ENCODE measurements at regions not wholly inside any gene's neighbourhood (a gene's known extent, or its start where the extent isn't known, plus 50 kb on each side); places are given as distances from the start of the nearest gene placed in this dataset.
A peak's percentile ranks its signal among the peaks of the same experiment; 100 is the strongest.

DNA sequence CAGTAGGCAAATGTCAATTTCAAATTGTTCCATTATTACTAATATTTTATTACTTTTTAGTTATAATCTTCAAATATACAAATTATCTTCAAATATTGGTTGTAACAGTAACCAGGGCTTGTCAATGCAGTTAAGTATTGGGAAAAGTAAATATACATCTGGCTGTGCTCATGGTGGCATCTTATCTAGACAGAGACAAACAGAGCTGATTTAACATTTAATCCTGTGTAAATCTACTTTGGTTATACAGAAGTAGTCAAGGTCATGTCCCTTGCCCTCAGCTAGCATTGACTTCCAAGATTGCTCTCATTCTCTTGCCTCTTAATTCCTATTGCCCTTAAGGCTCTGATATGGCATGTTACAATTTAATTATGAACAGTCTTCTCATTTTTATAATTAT lies 98.4 kb upstream of the KLHL1 start:
- in situ Hi-C loops (cut with HindIII; ENCODE audit: low sequenced_read_pairs): no loop called here
- TF ChIP-seq, protein P1, sequence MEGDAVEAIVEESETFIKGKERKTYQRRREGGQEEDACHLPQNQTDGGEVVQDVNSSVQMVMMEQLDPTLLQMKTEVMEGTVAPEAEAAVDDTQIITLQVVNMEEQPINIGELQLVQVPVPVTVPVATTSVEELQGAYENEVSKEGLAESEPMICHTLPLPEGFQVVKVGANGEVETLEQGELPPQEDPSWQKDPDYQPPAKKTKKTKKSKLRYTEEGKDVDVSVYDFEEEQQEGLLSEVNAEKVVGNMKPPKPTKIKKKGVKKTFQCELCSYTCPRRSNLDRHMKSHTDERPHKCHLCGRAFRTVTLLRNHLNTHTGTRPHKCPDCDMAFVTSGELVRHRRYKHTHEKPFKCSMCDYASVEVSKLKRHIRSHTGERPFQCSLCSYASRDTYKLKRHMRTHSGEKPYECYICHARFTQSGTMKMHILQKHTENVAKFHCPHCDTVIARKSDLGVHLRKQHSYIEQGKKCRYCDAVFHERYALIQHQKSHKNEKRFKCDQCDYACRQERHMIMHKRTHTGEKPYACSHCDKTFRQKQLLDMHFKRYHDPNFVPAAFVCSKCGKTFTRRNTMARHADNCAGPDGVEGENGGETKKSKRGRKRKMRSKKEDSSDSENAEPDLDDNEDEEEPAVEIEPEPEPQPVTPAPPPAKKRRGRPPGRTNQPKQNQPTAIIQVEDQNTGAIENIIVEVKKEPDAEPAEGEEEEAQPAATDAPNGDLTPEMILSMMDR (IDR thresholded peaks at IDR 0.05; ENCODE audit: low read depth, low read length, missing control alignments): no peak
- DNase-seq (ENCODE audit: low read depth): no peak
- H3K4me3 ChIP-seq (ENCODE audit: low read depth, low read length): no peak overlapping the region

DNA sequence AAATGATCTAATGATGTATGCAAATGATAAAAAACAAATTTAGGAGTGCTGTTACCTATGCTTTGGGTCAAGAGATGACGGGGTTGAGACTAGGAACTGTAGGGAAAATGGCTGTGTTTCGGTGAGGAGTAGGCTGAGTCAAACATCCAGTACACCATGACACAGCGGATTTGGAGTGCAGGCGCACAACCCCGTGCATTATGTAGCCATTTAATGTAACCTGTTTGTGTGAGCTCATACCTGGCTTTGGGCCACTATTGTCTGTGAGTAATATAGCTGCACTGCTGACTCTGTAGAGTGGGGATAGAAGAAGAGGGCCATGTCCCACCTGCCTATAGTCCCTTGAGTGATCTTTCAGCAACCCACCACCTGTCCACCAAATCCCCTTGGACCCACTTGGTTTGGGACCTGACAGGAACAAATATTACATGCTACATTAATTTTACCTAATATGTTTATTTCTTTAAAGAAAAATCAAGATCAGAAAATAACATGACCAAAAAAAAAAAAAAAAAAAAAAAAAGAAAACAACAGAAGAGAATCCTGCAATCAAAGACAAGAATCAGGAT lies 95.5 kb upstream of the KLHL1 start:
- DNase-seq (ENCODE audit: low read depth): no peak
- TF ChIP-seq, protein P1 (IDR thresholded peaks at IDR 0.05; ENCODE audit: low read depth, low read length, missing control alignments): no peak
- H3K4me3 ChIP-seq (ENCODE audit: low read depth, low read length): no peak overlapping the region
- in situ Hi-C loops (cut with HindIII; ENCODE audit: low sequenced_read_pairs): no loop called here

DNA sequence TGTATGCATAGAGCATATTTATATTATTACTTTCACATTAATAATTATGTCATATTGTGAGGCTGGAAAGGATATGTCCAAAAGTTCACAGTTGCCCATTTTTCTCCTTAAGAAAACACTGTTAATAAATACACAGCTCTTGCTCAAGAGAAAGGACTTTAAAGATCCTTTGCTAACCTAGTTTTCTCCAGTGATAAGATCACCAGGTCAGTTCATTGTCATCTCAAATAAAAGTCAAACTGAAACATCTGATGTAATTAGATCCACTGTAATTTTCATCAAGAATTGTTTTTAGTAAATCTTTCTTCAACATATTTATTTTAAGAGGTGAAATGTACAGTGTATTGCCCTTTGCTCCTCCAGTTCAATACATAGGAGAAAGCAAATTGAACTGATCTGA lies 82.8 kb upstream of the KLHL1 start:
- TF ChIP-seq, protein P1 (IDR thresholded peaks at IDR 0.05; ENCODE audit: low read depth, low read length, missing control alignments): no peak
- no peak overlapping the region for H3K4me3 ChIP-seq (ENCODE audit: low read depth, low read length)
- DNase-seq (ENCODE audit: low read depth): no peak
- in situ Hi-C loops (cut with HindIII; ENCODE audit: low sequenced_read_pairs): no loop called here

DNA sequence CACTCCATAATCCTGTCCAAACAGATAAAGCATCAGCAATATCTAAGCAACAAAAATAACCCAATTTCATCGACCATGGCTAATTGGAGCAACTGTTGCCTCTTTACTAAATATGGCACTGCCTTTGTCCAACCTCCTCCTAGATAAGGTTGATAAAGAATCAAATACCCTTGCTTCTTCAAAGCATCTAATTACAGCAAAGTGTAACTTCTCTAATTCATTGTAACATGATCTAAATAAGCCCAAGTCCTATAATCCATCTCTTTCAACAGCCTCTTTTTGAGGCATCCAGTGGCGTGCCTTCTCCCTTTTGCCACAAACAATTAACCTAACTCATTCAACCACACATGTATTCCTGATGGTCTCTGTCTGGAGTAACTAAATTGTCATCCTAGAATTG lies 81.7 kb upstream of the KLHL1 start:
- no peak for DNase-seq (ENCODE audit: low read depth)
- TF ChIP-seq, protein P1 (IDR thresholded peaks at IDR 0.05; ENCODE audit: low read depth, low read length, missing control alignments): no peak
- in situ Hi-C loops (cut with HindIII; ENCODE audit: low sequenced_read_pairs): no loop called here
- no peak overlapping the region for H3K4me3 ChIP-seq (ENCODE audit: low read depth, low read length)

DNA sequence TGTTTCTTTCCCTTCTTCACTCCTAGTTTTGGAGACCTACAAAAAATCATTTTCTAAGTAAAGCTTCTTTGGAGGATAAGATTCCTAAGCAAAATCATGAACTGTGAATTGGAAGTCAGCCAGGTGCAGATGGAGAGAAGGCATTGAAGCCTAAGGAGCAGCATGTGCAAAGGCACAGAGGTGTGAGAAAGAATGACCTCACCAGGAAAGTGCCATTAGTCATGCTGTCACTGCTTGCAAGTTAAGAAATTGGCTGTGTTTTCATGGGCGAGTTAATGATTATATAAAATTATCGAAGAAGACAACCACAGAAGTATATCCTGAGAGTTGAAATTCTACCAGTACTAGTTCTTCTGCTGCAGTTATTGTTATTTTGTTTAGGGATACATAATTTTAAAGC lies 80.3 kb upstream of the KLHL1 start:
- TF ChIP-seq, protein P1 (IDR thresholded peaks at IDR 0.05; ENCODE audit: low read depth, low read length, missing control alignments): no peak
- in situ Hi-C loops (cut with HindIII; ENCODE audit: low sequenced_read_pairs): no loop called here
- no peak for DNase-seq (ENCODE audit: low read depth)
- H3K4me3 ChIP-seq (ENCODE audit: low read depth, low read length): no peak overlapping the region

DNA sequence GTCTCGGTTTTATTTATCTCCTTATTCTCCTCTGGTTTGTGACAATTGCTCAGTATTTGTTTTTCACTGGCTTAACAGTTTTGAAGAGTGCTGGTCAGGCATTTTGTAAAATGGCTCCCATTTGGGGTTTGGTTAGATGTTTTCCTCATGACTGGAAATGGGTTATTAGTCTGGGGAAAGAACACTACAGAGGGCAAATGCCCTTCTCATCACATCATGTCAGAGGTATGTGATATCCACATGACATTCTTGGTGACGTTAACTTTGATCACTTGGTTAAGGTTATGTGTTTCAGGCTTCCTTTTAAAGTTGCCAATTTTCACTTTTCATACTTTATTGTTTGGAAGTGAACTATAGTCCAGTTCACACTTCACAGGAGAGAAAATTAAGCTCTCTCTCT lies 74.8 kb upstream of the KLHL1 start:
- H3K4me3 ChIP-seq (ENCODE audit: low read depth, low read length): no peak overlapping the region
- TF ChIP-seq, protein P1 (IDR thresholded peaks at IDR 0.05; ENCODE audit: low read depth, low read length, missing control alignments): no peak
- peak; percentile 13 for DNase-seq (ENCODE audit: low read depth)
- in situ Hi-C loops (cut with HindIII; ENCODE audit: low sequenced_read_pairs): no loop called here

Data from astrocyte of the cerebellum (primary cell).